T1000 (cell line): ENCODE measurements at regions not wholly inside any gene's neighbourhood (a gene's known extent, or its start where the extent isn't known, plus 50 kb on each side); places are given as distances from the start of the nearest gene placed in this dataset.
"Not testable (repeated sequence)": the region's sequence is repeated elsewhere in the genome, so short reads cannot be mapped to it uniquely, and the experiment has no call there.

Source experiments
- DNase-seq: peaks from one replicate; lab custom pipeline; 2025; ENCODE audit warnings: mixed read lengths; lab: John Stamatoyannopoulos, UW

GRCh38 chr9:3773362-3774060, 247.7 kb upstream of the RFX3 start:
- DNase-seq: no peak

- no peak for DNase-seq
These were observed 243.8 kb upstream of the RFX3 start for GRCh38 chr9:3769646-3770045.

- DNase-seq: no peak
These were observed 243.1 kb upstream of the RFX3 start for GRCh38 chr9:3768712-3769457.

- DNase-seq: no peak
These were observed 242.5 kb upstream of the RFX3 start for GRCh38 chr9:3768286-3768685.

- DNase-seq: no peak
These were observed 236.3 kb upstream of the RFX3 start for GRCh38 chr9:3762076-3762475.

- no peak for DNase-seq
These were observed 234.2 kb upstream of the RFX3 start for GRCh38 chr9:3760031-3760430.

- DNase-seq: no peak
These were observed 233.2 kb upstream of the RFX3 start for GRCh38 chr9:3758816-3759576.

- no peak for DNase-seq
These were observed 230.3 kb upstream of the RFX3 start for GRCh38 chr9:3756071-3756470.

GRCh38 chr9:3751125-3751758, 225.4 kb upstream of the RFX3 start:
- no peak for DNase-seq

- DNase-seq: no peak
These were observed 224.5 kb upstream of the RFX3 start for GRCh38 chr9:3750321-3750720.

- DNase-seq: no peak
These were observed 220.8 kb upstream of the RFX3 start for GRCh38 chr9:3746296-3747275.

- DNase-seq: no peak
These were observed 218.2 kb upstream of the RFX3 start for GRCh38 chr9:3743901-3744413.

GRCh38 chr9:3742586-3742985, 216.8 kb upstream of the RFX3 start:
- no peak for DNase-seq

GRCh38 chr9:3741729-3742128, 215.9 kb upstream of the RFX3 start:
- DNase-seq: no peak

- DNase-seq: no peak
These were observed 215.1 kb upstream of the RFX3 start for GRCh38 chr9:3740690-3741419.

- DNase-seq: no peak
These were observed 210.4 kb upstream of the RFX3 start for GRCh38 chr9:3736161-3736560.

- no peak for DNase-seq
These were observed 209.4 kb upstream of the RFX3 start for GRCh38 chr9:3735251-3735650.

GRCh38 chr9:3733527-3734262, 207.9 kb upstream of the RFX3 start:
- DNase-seq: not testable (repeated sequence)

GRCh38 chr9:3733039-3733408, 207.2 kb upstream of the RFX3 start:
- DNase-seq: no peak
